ENCODE measurements at regions not wholly inside any gene's neighbourhood (a gene's known extent, or its start where the extent isn't known, plus 50 kb on each side); places are given as distances from the start of the nearest gene placed in this dataset.
A peak's percentile ranks its signal among the peaks of the same experiment; 100 is the strongest.

GRCh38 chr10:21176934-21177480, 279.9 kb upstream of the NEBL start:
- Histone ChIP-seq H3K36me3 (ENCODE audit: control insufficient read depth in 2 of 4, insufficient read depth in 4 of 4, low read length in 3 of 4) (0 out of 8 replicates have a peak, but pooled peaks cover 0 to 2% (median 0%) of the 10 kb centered on the region in 4 experiments), H3K4ac (replicated peaks; ENCODE audit: insufficient read length, low read depth, low read length) (peak overlapping the region; percentile 66), H2BK5ac (ENCODE audit: low read depth, low read length) (no peak overlapping the region), H2AK5ac (ENCODE audit: low read depth, low read length) (no peak overlapping the region), H2BK20ac (ENCODE audit: low read length) (no peak overlapping the region), H2AFZ (ENCODE audit: low read length) (no peak overlapping the region), H2BK15ac (ENCODE audit: low read length) (no peak overlapping the region), H3K79me2 (ENCODE audit: control insufficient read depth in 1 of 2, insufficient read depth in 2 of 2, low read length in 2 of 2) (no peaks in the 10 kb centered on the region), H2BK120ac (replicated peaks; ENCODE audit: low read depth, low read length) (peak overlapping the region; percentile 15), H3K9me3 (ENCODE audit: insufficient read depth in 2 of 2, low read depth in 1 of 2, low read length in 1 of 2) (no peaks in the 10 kb centered on the region), H3K79me1 (ENCODE audit: low read depth, low read length) (no peaks in the 10 kb centered on the region), H3K4me1 (replicated peaks in 1 of 4; ENCODE audit: control insufficient read depth in 3 of 4, insufficient read depth in 4 of 4, low read length in 3 of 4) (peaks cover 0 to 11% (median 3%) of the 10 kb centered on the region in 4 experiments; a peak in 4 of 7 replicates), H4K91ac (replicated peaks; ENCODE audit: insufficient read length, low read length) (no peak overlapping the region), H3K18ac (ENCODE audit: extremely low read depth, low read length) (no peak overlapping the region), H3K9ac (replicated peaks in 1 of 4; ENCODE audit: extremely low read depth in 1 of 4, low read depth in 3 of 4, low read length in 3 of 4) (no peak overlapping the region), H4K20me1 (replicated peaks in 1 of 2; ENCODE audit: control insufficient read depth in 1 of 2, insufficient read depth in 2 of 2, low read length in 2 of 2) (peaks cover 0 to 2% of the 10 kb centered on the region in 2 experiments), H3K23ac (ENCODE audit: insufficient read length) (no peak overlapping the region), H3K14ac (ENCODE audit: insufficient read length) (no peak overlapping the region), H3K56ac (replicated peaks; ENCODE audit: insufficient read length, low read depth, low read length) (no peak overlapping the region), H4K5ac (ENCODE audit: insufficient read length, low read depth, low read length) (no peak overlapping the region), H2BK12ac (ENCODE audit: low read depth, low read length) (no peak overlapping the region), H3K4me2 (ENCODE audit: insufficient read depth in 1 of 2, low read depth in 2 of 2, low read length in 2 of 2) (no peak overlapping the region), H3K27ac (ENCODE audit: low read depth, low read length) (no peak overlapping the region), H3K4me3 (ENCODE audit: extremely low read depth in 1 of 4, insufficient read depth in 2 of 4, low read depth in 3 of 4, low read length in 4 of 4) (no peak overlapping the region), H3K27me3 (replicated peaks in 1 of 4; ENCODE audit: control insufficient read depth in 3 of 4, extremely low read depth in 1 of 4, insufficient read depth in 3 of 4, low read length in 3 of 4) (peaks cover 0 to 18% (median 11%) of the 10 kb centered on the region in 4 experiments; a peak in 6 of 7 replicates), H4K8ac (ENCODE audit: extremely low read depth, insufficient read depth, low read length) (no peak overlapping the region), H3K23me2 (ENCODE audit: low read depth, low read length) (peaks cover 15% of the 10 kb centered on the region; the same call in 1 of the 2 replicates)
- 91% methylated on average over 6 of the region's 6 CpGs; no CpG with 5 or more reads in 1 of the 2 experiments for WGBS, 2 experiments (ENCODE audit: extremely low coverage in 1 of 2, insufficient coverage in 1 of 2, insufficient read length in 1 of 2, insufficient replicate concordance in 2 of 2, low coverage in 1 of 2, low lambda C conversion rate in 2 of 2, missing lambda C conversion rate in 1 of 2)
- no peak for DNase-seq (ENCODE audit: low read depth in 1 of 2, low spot score in 2 of 2)
- TF ChIP-seq SAP30 (IDR thresholded peaks at IDR 0.05; ENCODE audit: insufficient read depth, insufficient replicate concordance, low read length) (no peak), CBX8 (IDR thresholded peaks at IDR 0.05; ENCODE audit: borderline replicate concordance, low read depth, low read length) (no peak), USF2 (IDR thresholded peaks at IDR 0.05; ENCODE audit: low read length) (peak; percentile 58), ATF3 (IDR thresholded peaks at IDR 0.05; ENCODE audit: insufficient read depth, low read depth, low read length) (0 out of 2 replicates have a peak, but pooled peaks have one; percentile 14)
- ChIA-PET CTCF (ENCODE audit: partially characterized antibody) (interaction anchor here (0.6 to 1.6 kb wide), 2 partner anchors 16 to 32 kb away, joined by 3 read pairs; no protein-coding TSS in a partner anchor), POLR2A (ENCODE audit: partially characterized antibody) (no interaction called here)
- no peak for FAIRE-seq
